Muscle layer of colon (tissue), 2 donors: ENCODE measurements at regions not wholly inside any gene's neighbourhood (a gene's known extent, or its start where the extent isn't known, plus 50 kb on each side); places are given as distances from the start of the nearest gene placed in this dataset.

Experiments
- H3K27ac ChIP-seq: one replicate; pipeline ENCODE4 v1.7.0; 2013; ENCODE audit warnings: low read depth, mild to moderate bottlenecking, low read length, moderate library complexity
- H3K27me3 ChIP-seq, 2 donors: one replicate each; pipeline ENCODE4 v1.7.0; 2013; ENCODE audit warnings: low read length in 2 of 2, mild to moderate bottlenecking in 2 of 2; ENCODE audit not compliant: insufficient read depth in 2 of 2, control insufficient read depth in 1 of 2
- H3K36me3 ChIP-seq: one replicate; pipeline ENCODE4 v1.7.0; 2013; ENCODE audit warnings: mild to moderate bottlenecking, low read length; ENCODE audit not compliant: insufficient read depth
- H3K4me1 ChIP-seq: one replicate; pipeline ENCODE4 v1.7.0; 2013; ENCODE audit warnings: mild to moderate bottlenecking, low read length; ENCODE audit not compliant: insufficient read depth
- H3K4me3 ChIP-seq, 2 donors: one replicate each; pipeline ENCODE4 v1.7.0; 2013; ENCODE audit warnings: low read length in 2 of 2, low read depth in 1 of 2, mild to moderate bottlenecking in 1 of 2, moderate library complexity in 1 of 2
- H3K9ac ChIP-seq: one replicate; pipeline ENCODE4 v1.7.0; 2013; ENCODE audit warnings: low read length
- H3K9me3 ChIP-seq: one replicate; pipeline ENCODE4 v1.7.0; 2013; ENCODE audit warnings: mild to moderate bottlenecking, low read length
- donor health status: abdominal sarcoma.
- donor health status: Adenocarcinoma of cecum.

DNA sequence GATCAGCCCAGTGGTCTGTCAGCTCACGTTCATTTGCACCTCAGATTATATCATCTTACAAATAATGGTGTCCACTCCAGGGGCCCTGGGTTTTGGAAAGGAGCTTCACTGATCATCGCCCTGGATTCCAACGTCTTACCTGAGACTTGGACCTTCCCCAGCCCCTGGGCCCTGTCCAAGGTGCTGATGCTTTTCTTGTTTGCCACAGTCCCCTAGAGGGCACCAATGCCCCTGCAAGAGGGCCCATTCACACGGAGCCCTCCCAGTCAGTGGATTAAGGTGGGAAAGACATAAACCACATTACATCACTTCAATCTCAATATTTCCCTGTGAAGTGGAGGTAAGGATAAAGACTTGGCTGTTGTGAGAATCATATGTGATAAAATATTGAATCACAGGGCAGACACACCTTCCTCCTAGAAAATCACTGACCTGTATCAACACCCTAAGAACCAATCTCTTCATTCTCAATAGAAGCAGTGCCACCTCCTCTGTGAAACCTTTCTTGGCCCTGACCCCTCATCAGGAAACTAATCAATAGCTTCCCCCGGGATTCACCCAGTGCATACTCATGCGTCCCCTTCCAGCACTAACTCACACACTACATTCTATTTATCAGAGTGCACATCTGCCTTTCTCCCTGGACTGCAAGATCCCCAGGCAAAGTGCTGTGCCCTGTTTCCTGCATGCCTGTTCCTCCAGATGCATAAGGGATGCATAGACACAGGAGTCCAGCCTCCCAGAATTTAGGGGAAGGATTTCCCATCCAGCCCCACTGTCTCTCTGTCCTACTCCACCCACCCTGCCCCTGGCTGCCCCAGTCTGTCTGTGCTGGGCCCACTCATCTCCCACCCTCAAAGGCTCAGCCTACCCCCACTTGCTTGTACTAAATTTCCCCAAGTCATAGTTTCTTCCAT is 167.0 kb downstream of the BUD13 start:
- Histone ChIP-seq H3K9ac (no peak overlapping the region), H3K27me3 (no peaks in the 10 kb centered on the region), H3K9me3 (no peaks in the 10 kb centered on the region), H3K36me3 (no peaks in the 10 kb centered on the region), H3K27ac (no peak overlapping the region), H3K4me3 (no peak overlapping the region), H3K4me1 (no peaks in the 10 kb centered on the region)

DNA sequence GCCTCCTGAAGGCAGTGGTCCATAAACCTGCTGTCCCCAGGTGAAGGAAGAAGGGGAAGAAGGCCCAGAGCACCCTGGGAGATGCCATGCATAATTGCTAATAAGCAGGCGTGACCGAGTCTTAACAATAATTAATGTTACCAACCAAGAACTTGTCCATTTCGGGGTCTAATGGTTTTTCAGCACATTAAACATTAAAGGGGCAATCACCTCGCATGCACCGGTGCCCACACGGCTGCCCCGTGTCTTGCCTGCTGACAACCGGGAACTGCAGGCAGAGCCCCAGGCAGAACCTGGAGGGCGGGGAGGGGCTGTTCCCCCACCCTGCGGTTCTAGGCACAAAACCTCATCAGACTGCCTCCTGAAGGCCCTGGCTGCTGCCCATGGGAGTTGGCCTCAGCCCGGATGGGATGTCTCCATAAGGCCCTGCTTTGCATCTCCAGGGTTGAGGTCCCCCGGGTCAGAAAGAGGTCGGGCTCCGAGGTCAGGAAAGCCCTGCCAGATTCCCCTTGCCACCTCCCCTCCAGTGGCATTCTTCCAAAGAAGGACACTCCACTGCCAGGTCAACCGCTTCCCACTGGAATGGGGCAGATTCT is 169.0 kb downstream of the BUD13 start:
- H3K4me3 ChIP-seq = no peak overlapping the region
- H3K4me1 ChIP-seq = no peaks in the 10 kb centered on the region
- H3K9ac ChIP-seq = no peak overlapping the region
- no peak overlapping the region for H3K27ac ChIP-seq
- H3K9me3 ChIP-seq = no peaks in the 10 kb centered on the region
- H3K36me3 ChIP-seq = no peaks in the 10 kb centered on the region
- no peaks in the 10 kb centered on the region for H3K27me3 ChIP-seq

DNA sequence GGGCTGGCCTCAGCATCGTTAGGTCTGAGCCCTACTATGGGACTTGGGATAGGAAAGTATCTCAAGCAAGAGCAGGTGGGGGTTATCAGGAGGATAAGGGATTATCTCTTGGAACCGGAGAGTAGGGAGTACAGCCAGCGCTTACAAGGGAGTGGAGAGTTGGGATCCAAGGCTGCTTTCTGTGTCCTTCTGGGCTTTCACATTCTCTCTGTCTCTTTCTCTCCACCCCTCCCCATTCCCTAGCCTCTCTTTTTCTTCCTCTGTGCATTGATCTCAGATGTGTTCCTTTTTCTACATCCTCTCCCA is 170.2 kb downstream of the BUD13 start:
- Histone ChIP-seq H3K36me3 (no peaks in the 10 kb centered on the region), H3K9ac (no peak overlapping the region), H3K4me1 (no peaks in the 10 kb centered on the region), H3K27ac (no peak overlapping the region), H3K27me3 (no peaks in the 10 kb centered on the region), H3K9me3 (no peaks in the 10 kb centered on the region), H3K4me3 (no peak overlapping the region)

DNA sequence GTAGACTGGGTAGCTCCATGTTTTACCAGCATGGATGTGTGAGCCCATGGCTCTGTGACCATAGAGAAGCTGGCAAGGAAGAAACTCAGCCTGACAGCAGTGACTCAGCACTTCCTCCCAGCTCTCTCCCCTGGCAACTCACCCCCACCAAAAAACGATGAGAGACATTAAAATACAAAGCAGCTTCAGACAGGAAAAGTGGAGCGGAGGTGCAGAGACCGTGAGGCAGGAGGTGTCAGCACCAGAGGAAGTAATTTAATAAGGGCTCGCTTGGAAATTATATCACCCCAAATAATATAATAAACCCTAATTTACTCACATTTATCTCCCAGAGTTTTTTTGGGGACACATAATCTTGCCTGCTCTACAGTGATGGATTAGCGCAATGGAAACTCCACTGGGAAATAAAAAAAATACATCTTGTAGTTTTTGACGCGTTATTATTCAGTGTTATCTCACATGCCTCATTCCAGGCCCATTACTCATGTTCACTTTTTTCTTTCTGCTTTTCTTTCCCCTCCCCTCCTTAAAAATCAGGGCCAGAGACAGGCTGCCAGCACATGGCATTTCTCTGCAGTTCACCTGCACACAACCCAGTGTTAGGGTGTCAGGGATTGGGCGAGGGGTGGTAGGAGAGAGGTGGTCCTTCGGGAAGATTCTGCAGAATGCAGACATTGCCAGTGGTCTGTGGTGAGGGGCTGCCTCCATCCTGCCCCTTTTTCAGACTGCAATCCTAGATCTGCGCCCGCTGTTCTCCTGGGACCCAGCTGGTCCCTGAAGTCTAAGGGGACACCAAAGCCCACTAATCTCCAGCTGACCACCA is 170.8 kb downstream of the BUD13 start:
- Histone ChIP-seq H3K4me1 (no peaks in the 10 kb centered on the region), H3K9me3 (no peaks in the 10 kb centered on the region), H3K27me3 (no peaks in the 10 kb centered on the region), H3K9ac (no peak overlapping the region), H3K36me3 (no peaks in the 10 kb centered on the region), H3K27ac (no peak overlapping the region), H3K4me3 (no peak overlapping the region)

DNA sequence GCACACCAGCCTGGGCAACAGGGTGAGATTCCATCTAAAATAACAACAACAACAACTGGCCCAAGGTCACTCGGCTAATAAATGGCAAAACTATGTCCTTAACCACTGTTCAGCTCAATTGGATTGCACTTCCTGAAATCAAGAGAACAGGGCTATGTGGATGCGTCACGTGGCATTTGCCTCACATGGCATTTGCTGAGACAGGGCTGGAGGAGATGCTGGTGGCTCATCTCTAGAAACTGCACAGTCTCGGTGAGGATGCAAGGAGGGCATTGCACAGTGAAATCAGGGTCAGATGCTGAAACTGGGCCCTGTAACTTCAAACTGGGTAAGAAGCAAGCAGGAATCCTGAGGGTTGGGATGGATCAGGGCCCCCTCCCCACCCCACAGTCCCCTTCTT is 171.9 kb downstream of the BUD13 start:
- Histone ChIP-seq H3K27me3 (no peaks in the 10 kb centered on the region), H3K9me3 (no peaks in the 10 kb centered on the region), H3K4me3 (no peak overlapping the region), H3K36me3 (no peaks in the 10 kb centered on the region), H3K4me1 (no peaks in the 10 kb centered on the region), H3K27ac (no peak overlapping the region), H3K9ac (no peak overlapping the region)

DNA sequence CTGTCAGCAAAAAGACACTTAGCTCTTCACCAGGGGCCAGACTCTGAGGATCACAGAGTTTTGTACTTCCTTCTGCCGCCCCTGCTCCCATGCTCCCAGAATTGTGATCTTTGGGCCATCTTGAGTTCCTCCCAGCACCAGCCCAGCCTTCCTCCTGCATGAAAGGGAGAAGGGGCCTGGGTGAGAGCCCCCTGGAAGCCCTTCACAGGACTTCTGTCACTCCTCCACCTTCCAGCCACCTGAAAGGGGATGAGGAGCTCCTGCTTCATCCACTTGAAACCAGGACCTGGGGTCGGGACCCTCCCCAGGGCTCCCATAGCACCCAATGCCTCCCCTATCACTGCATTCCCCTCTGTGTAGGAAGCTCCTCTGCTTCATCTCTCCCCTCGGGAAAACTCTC is 174.2 kb downstream of the BUD13 start:
- Histone ChIP-seq H3K36me3 (no peaks in the 10 kb centered on the region), H3K9ac (no peak overlapping the region), H3K27me3 (no peaks in the 10 kb centered on the region), H3K27ac (no peak overlapping the region), H3K4me1 (no peaks in the 10 kb centered on the region), H3K4me3 (no peak overlapping the region), H3K9me3 (no peaks in the 10 kb centered on the region)

DNA sequence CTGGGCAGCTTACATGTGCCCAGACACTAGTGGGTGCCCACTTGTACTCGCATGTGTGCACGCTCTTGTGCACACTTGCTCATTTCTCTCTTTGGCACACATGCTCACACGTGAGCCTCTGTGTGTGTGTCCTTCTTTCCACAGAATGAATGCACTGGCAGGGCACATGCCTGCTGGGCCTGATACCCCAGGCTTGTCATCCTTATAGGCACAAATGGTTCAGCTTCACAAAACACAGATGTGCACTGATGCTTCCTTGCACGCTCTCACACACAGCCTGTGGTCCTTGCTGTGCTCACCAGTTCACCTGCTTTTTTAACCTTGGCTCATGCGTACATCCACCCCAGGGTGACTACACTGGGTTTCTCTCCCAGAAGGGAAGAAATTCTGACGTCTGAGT is 174.8 kb downstream of the BUD13 start:
- H3K9me3 ChIP-seq = no peaks in the 10 kb centered on the region
- H3K9ac ChIP-seq = no peak overlapping the region
- no peak overlapping the region for H3K27ac ChIP-seq
- H3K4me1 ChIP-seq = no peaks in the 10 kb centered on the region
- no peaks in the 10 kb centered on the region for H3K36me3 ChIP-seq
- no peak overlapping the region for H3K4me3 ChIP-seq
- no peaks in the 10 kb centered on the region for H3K27me3 ChIP-seq

DNA sequence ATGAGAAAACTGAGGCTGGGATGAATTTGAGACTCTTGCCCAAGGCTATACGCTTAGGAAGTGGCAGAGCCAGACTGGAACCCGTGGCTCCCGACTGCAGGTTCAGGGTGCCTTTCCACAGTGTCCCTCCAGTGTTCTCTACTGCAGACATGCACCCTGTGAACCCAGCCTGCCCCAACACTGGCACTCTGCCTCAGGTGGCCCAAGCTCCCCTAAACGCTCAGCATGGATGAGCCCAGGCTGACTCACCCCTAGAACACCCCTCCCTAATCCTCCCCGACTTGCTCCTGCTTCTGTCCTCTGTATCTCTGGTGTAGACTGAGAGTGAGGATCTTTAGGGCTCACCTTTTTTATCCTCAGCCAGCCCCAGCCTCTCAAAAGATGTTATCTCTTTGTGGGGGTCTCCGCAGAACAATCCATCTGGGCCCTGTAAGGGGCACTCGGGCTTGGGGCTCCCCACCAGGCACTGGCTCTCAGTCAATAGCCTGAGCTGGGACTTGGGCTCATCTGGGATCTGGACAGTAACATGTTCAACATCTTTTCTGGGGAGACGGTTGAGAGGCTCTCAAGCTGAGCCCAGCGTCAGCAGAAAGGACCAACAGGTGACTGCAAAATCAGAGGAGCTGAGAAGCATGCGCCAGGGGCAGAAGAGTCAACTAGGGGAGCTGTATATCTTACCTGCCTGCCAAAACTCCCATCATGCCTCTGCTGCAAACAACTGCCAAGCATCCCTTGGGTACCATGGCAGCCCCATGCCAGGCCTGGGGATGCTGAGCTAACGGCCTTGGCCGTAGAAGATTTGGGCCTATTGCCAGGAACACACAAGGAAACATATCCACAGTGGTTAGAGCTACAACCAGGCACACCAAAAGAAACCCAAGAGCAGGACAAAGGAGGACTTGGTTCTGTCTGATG is 176.2 kb downstream of the BUD13 start:
- Histone ChIP-seq H3K27ac (no peak overlapping the region), H3K9ac (no peak overlapping the region), H3K27me3 (no peaks in the 10 kb centered on the region), H3K36me3 (no peaks in the 10 kb centered on the region), H3K4me1 (no peaks in the 10 kb centered on the region), H3K9me3 (no peaks in the 10 kb centered on the region), H3K4me3 (no peak overlapping the region)

DNA sequence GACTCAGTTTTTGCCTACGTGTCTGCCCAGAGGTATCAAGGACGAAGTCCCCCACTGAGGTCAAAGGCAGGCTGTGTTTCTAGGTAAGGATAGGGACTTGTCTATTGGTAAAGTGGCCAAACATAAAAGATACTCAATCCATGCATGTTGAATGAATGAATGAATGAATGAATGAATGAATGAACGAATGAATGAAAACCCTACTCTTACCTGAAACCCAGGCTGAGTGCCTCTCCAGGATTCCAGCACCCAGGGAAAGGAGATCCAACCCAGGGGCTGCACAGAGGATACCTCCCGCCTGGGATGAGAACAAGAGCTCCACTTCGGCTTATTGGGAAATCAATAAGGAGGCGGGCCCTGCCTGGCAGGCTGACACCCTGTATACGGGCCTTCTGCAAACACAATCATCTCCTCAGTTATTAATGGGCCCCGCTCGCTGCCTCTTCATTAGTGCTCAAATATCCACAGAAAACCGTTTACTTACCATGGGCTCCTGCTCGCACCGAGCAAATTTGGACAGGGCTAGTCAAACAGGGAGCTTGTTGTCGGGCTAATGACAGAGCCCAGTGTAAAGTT is 177.4 kb downstream of the BUD13 start:
- Histone ChIP-seq H3K9ac (no peak overlapping the region), H3K27ac (no peak overlapping the region), H3K9me3 (no peaks in the 10 kb centered on the region), H3K36me3 (no peaks in the 10 kb centered on the region), H3K4me1 (no peaks in the 10 kb centered on the region), H3K4me3 (no peak overlapping the region), H3K27me3 (no peaks in the 10 kb centered on the region)

DNA sequence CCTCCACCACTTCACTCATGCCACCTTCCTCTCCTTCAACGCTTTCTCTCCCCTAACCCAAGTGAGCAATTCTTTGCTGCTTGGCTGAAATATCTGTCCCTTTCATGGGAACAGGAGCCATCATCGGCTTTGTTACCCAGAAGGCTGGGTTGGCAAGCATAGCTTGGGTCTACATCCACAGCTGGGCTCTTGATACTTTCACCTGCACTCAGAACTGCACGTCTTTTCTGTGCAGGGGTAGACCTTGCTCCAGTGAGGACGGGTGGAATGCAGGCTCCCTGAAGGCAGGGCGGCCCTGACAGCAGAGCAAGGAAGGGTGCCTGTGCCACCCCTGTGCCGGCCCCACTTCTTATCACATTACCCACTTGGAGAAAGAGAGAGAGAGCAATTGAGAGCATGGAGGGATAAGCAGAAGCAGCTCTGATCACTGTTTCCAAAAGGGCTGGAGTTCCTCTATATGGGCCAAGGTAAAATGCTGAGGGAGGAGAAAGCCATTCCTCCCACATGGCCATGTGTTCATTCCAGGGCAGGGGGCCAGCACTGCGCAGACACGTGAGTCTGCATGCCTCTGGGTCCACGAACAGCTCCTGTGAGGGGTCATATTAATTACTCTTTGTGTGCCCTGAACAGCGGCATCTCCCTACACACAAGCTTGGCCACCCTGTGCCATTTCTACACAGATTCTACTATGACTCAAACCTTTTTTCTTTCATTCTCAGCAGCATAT is 181.8 kb downstream of the BUD13 start:
- no peaks in the 10 kb centered on the region for H3K27me3 ChIP-seq
- H3K36me3 ChIP-seq = no peaks in the 10 kb centered on the region
- no peaks in the 10 kb centered on the region for H3K9me3 ChIP-seq
- H3K9ac ChIP-seq = no peak overlapping the region
- no peak overlapping the region for H3K4me3 ChIP-seq
- no peak overlapping the region for H3K27ac ChIP-seq
- no peaks in the 10 kb centered on the region for H3K4me1 ChIP-seq
